PC-9 (cell line): ENCODE measurements at regions not wholly inside any gene's neighbourhood (a gene's known extent, or its start where the extent isn't known, plus 50 kb on each side); places are given as distances from the start of the nearest gene placed in this dataset.

Experiments used
- EZH2 ChIP-seq: fragments of 200-600 bp; sonication (generic); IDR thresholded peaks from 2 replicates; pipeline ENCODE4 v1.8.0; 2017; ENCODE audit warnings: antibody characterized with exemption, low read depth
- TF ChIP-seq, protein P1 (sequence below): fragments of 200-600 bp; sonication (generic); conservative IDR thresholded peaks from 2 replicates; pipeline ENCODE4 v1.6.1; 2017; ENCODE audit warnings: mixed run types, antibody characterized with exemption, mild to moderate bottlenecking, moderate library complexity

DNA sequence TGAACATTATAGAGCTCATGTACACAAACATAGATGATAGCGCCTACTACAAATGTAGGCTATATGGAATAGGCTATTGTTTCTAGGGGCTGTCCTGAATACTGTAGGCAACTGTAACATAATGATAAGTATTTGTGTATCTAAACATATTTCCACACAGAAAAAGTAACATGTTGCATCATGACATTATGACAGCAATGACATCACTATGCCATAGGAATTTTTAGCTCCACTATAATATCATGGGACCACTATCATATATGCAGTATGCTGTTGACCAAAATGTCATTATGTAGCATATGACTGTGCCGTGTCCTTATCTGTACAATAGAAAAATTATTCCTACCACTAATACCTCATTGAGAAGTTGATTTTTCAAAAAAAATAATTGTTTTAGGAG lies 96.7 kb upstream of the SSTR1 start:
- no peak for TF ChIP-seq EZH2
- TF ChIP-seq, protein P1, sequence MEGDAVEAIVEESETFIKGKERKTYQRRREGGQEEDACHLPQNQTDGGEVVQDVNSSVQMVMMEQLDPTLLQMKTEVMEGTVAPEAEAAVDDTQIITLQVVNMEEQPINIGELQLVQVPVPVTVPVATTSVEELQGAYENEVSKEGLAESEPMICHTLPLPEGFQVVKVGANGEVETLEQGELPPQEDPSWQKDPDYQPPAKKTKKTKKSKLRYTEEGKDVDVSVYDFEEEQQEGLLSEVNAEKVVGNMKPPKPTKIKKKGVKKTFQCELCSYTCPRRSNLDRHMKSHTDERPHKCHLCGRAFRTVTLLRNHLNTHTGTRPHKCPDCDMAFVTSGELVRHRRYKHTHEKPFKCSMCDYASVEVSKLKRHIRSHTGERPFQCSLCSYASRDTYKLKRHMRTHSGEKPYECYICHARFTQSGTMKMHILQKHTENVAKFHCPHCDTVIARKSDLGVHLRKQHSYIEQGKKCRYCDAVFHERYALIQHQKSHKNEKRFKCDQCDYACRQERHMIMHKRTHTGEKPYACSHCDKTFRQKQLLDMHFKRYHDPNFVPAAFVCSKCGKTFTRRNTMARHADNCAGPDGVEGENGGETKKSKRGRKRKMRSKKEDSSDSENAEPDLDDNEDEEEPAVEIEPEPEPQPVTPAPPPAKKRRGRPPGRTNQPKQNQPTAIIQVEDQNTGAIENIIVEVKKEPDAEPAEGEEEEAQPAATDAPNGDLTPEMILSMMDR = no peak
